Endothelial cell of umbilical vein (primary cell): ENCODE measurements at regions not wholly inside any gene's neighbourhood (a gene's known extent, or its start where the extent isn't known, plus 50 kb on each side); places are given as distances from the start of the nearest gene placed in this dataset.

Source experiments
- BruUV-seq: library from RNA; stranded (reverse); fragments of 400-500 nt; replicated peaks from 2 replicates; lab custom pipeline; 2021; lab: Mats Ljungman, UMichigan
- CTCF ChIA-PET: fragments of 300-600, 350-600 bp; sonication (Branson Sonifier 250); formaldehyde crosslinking; loops from one replicate; lab custom pipeline; 2021; ENCODE audit warnings: antibody characterized with exemption, inconsistent platforms; lab: Charles Lee
- POLR2A ChIA-PET: fragments of 300-600, 350-600 bp; sonication (Branson Sonifier 250); formaldehyde crosslinking; loops from one replicate; lab custom pipeline; 2021; ENCODE audit warnings: antibody characterized with exemption, inconsistent platforms; lab: Charles Lee
- DNase-seq: peaks from one replicate; pipeline ENCODE4 v3.0.0-alpha.2; 2011; ENCODE audit warnings: low read depth, low spot score
- FAIRE-seq: peaks from 2 replicates; lab custom pipeline; 2011; peaks lifted over from hg19 to GRCh38; lab: Jason Lieb, UNC
- H2AFZ ChIP-seq: 2 replicates; pipeline ENCODE4 v1.6.0; 2012; ENCODE audit warnings: low read depth, low read length, control low read depth, inconsistent platforms
- H3K27ac ChIP-seq: 2 replicates; pipeline ENCODE4 v1.5.1; 2011; ENCODE audit warnings: low read depth, mild to moderate bottlenecking, control low read depth, low read length, moderate library complexity; ENCODE audit not compliant: insufficient read depth
- H3K27me3 ChIP-seq, 2 experiments: 2 replicates each; pipeline versions ENCODE4 v1.6.0 to v1.6.1; 2011; ENCODE audit warnings: low read length in 2 of 2, mixed read lengths in 1 of 2; ENCODE audit not compliant: control insufficient read depth in 2 of 2, insufficient read depth in 2 of 2
- H3K36me3 ChIP-seq, 2 experiments: 2 replicates in 1 of 2; 3 replicates in 1 of 2; pipeline ENCODE4 v1.5.1; 2011; ENCODE audit warnings: low read length in 2 of 2, mild to moderate bottlenecking in 1 of 2, moderate library complexity in 1 of 2; ENCODE audit not compliant: control insufficient read depth in 2 of 2, insufficient read depth in 2 of 2; ENCODE audit errors: extremely low read depth in 1 of 2
- H3K4me1 ChIP-seq: 3 replicates; pipeline ENCODE4 v1.5.1; 2011; ENCODE audit warnings: mild to moderate bottlenecking, low read length; ENCODE audit not compliant: control insufficient read depth, insufficient read depth; ENCODE audit errors: extremely low read depth
- H3K4me2 ChIP-seq: 2 replicates; pipeline ENCODE4 v1.6.1; 2011; ENCODE audit warnings: low read length, control low read depth, mixed read lengths; ENCODE audit not compliant: insufficient read depth
- H3K4me3 ChIP-seq, 3 experiments: fragments of 200-600 bp in 1 of 3; sonication (generic), shearing (Covaris generic) in 1 of 3; replicated peaks in 1 of 3; 2 replicates each; pipeline ENCODE4 v1.5.1; 2011 to 2016; ENCODE audit warnings: control low read depth in 3 of 3, low read length in 3 of 3, mild to moderate bottlenecking in 2 of 3, inconsistent platforms in 1 of 3, low read depth in 1 of 3, moderate library complexity in 1 of 3; ENCODE audit not compliant: insufficient read depth in 1 of 3
- H3K79me2 ChIP-seq: 2 replicates; pipeline ENCODE4 v1.6.0; 2012; ENCODE audit warnings: low read length, inconsistent platforms; ENCODE audit not compliant: control insufficient read depth, insufficient read depth
- H3K9ac ChIP-seq: replicated peaks from 2 replicates; pipeline ENCODE3; 2011; ENCODE audit warnings: low read length, control low read depth; ENCODE audit not compliant: insufficient read depth; ENCODE audit errors: extremely low read depth
- H3K9me1 ChIP-seq: replicated peaks from 3 replicates; pipeline ENCODE4 v1.6.0; 2011; ENCODE audit warnings: mild to moderate bottlenecking, low read length; ENCODE audit not compliant: control insufficient read depth, insufficient read depth; ENCODE audit errors: extremely low read depth
- H3K9me3 ChIP-seq: replicated peaks from 2 replicates; pipeline ENCODE4 v1.5.1; 2012; ENCODE audit warnings: low read length, inconsistent platforms; ENCODE audit not compliant: control insufficient read depth, insufficient read depth
- H4K20me1 ChIP-seq: replicated peaks from 2 replicates; pipeline ENCODE3; 2011; ENCODE audit warnings: mild to moderate bottlenecking, low read length; ENCODE audit not compliant: control insufficient read depth, insufficient read depth; ENCODE audit errors: extremely low read depth
- CTCF ChIP-seq, 2 donors: IDR thresholded peaks; 1 replicate in 1 of 2; 2 replicates in 1 of 2; pipeline ENCODE4 v1.5.1; 2011; ENCODE audit warnings: low read length in 2 of 2, mild to moderate bottlenecking in 2 of 2, moderate library complexity in 2 of 2, control low read depth in 1 of 2, inconsistent platforms in 1 of 2, low read depth in 1 of 2; ENCODE audit not compliant: insufficient read depth in 1 of 2; ENCODE audit errors: extremely low read depth in 1 of 2
- EZH2 ChIP-seq: IDR thresholded peaks from 2 replicates; pipeline ENCODE4 v1.6.1; 2012; ENCODE audit warnings: borderline replicate concordance, low read depth, mild to moderate bottlenecking, moderate library complexity, low read length, inconsistent platforms; ENCODE audit not compliant: severe bottlenecking
- FOS ChIP-seq: IDR thresholded peaks from 2 replicates; pipeline ENCODE4 v1.6.1; 2011; ENCODE audit warnings: mild to moderate bottlenecking, low read length, moderate library complexity, borderline replicate concordance; ENCODE audit not compliant: insufficient read depth
- GATA2 ChIP-seq: IDR thresholded peaks from 2 replicates; pipeline ENCODE4 v1.7.0; 2011; ENCODE audit warnings: low read depth, mild to moderate bottlenecking, moderate library complexity, mixed read lengths, low read length; ENCODE audit not compliant: insufficient read length, insufficient read depth
- JUN ChIP-seq: IDR thresholded peaks from 2 replicates; pipeline ENCODE4 v1.6.1; 2011; ENCODE audit warnings: borderline replicate concordance, low read depth; ENCODE audit not compliant: insufficient read length, insufficient read depth
- MAX ChIP-seq: IDR thresholded peaks from 2 replicates; pipeline ENCODE4 v1.6.1; 2011; ENCODE audit not compliant: insufficient read depth, insufficient read length
- MYC ChIP-seq: IDR thresholded peaks from one replicate; pipeline ENCODE4 v1.6.1; 2011; ENCODE audit warnings: mild to moderate bottlenecking, low read depth, low read length
- POLR2A ChIP-seq: IDR thresholded peaks from 2 replicates; pipeline ENCODE4 v1.6.1; 2012; ENCODE audit warnings: low read depth, mild to moderate bottlenecking, control low read depth, low read length
- POLR2AphosphoS5 ChIP-seq: IDR thresholded peaks from 2 replicates; pipeline ENCODE4 v1.6.1; 2012; ENCODE audit warnings: low read depth, mild to moderate bottlenecking, control low read depth, low read length, moderate library complexity; ENCODE audit not compliant: insufficient read depth
- dilution Hi-C: fragments of 300-500 bp; cut with MboI; formaldehyde crosslinking; loops from one replicate; pipeline ENCODE4 v1.15.0; 2019; ENCODE audit warnings: low sequenced_read_pairs; ENCODE audit not compliant: extremely low pct_ligation_motif_present
- intact Hi-C: fragments of 100-400 bp; cut with micrococcal nuclease; formaldehyde crosslinking; loops from one replicate; pipeline ENCODE4 v1.10.0; 2022

GRCh38 chr13:84655677-84656076, 773.4 kb upstream of the SLITRK1 start:
- DNase-seq (no peak), FAIRE-seq (no peak)
- Histone ChIP-seq H3K9me1 (no peaks in the 10 kb centered on the region), H3K4me1 (no peaks in the 10 kb centered on the region), H3K79me2 (no peaks in the 10 kb centered on the region), H3K9ac (no peak overlapping the region), H3K36me3 (no peaks in the 10 kb centered on the region), H3K4me3 (no peak overlapping the region), H3K27me3 (no peaks in the 10 kb centered on the region), H2AFZ (no peak overlapping the region), H4K20me1 (no peaks in the 10 kb centered on the region), H3K9me3 (peaks cover 2% of the 10 kb centered on the region), H3K4me2 (no peak overlapping the region), H3K27ac (no peak overlapping the region)
- ChIA-PET CTCF (no interaction called here), POLR2A (no interaction called here)
- BruUV-seq = no TSS peak
- dilution Hi-C loops (no loop called here), intact Hi-C loops (no loop called here)
- TF ChIP-seq POLR2AphosphoS5 = no peak
- no peak for TF ChIP-seq EZH2
- no peak for TF ChIP-seq MAX
- no peak for TF ChIP-seq JUN
- TF ChIP-seq GATA2 = no peak
- TF ChIP-seq POLR2A = no peak
- TF ChIP-seq FOS = no peak
- TF ChIP-seq CTCF (IDR thresholded peaks at IDR 0.05; ENCODE audit: extremely low read depth in 1 of 2, insufficient read depth in 1 of 2, low read depth in 1 of 2, low read length in 2 of 2) = no peak
- TF ChIP-seq MYC = no peak
